ENCODE measurements at regions not wholly inside any gene's neighbourhood (a gene's known extent, or its start where the extent isn't known, plus 50 kb on each side); places are given as distances from the start of the nearest gene placed in this dataset.

GRCh38 chr2:9699139-9700108 is 68.6 kb upstream of the YWHAQ start:
- in situ Hi-C loops (cut with MboI; ENCODE audit: low pct_unique_long_range_greater_than_20kb, low sequenced_read_pairs, unreplicated experiment) = no loop called here
- TF ChIP-seq, protein P1, sequence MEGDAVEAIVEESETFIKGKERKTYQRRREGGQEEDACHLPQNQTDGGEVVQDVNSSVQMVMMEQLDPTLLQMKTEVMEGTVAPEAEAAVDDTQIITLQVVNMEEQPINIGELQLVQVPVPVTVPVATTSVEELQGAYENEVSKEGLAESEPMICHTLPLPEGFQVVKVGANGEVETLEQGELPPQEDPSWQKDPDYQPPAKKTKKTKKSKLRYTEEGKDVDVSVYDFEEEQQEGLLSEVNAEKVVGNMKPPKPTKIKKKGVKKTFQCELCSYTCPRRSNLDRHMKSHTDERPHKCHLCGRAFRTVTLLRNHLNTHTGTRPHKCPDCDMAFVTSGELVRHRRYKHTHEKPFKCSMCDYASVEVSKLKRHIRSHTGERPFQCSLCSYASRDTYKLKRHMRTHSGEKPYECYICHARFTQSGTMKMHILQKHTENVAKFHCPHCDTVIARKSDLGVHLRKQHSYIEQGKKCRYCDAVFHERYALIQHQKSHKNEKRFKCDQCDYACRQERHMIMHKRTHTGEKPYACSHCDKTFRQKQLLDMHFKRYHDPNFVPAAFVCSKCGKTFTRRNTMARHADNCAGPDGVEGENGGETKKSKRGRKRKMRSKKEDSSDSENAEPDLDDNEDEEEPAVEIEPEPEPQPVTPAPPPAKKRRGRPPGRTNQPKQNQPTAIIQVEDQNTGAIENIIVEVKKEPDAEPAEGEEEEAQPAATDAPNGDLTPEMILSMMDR (IDR thresholded peaks at IDR 0.05; ENCODE audit: extremely low read depth, insufficient read depth, missing control alignments) = no peak
- no peak for DNase-seq (ENCODE audit: low spot score)

GRCh38 chr2:9700109-9700495 is 69.3 kb upstream of the YWHAQ start:
- in situ Hi-C loops (cut with MboI; ENCODE audit: low pct_unique_long_range_greater_than_20kb, low sequenced_read_pairs, unreplicated experiment) = no loop called here
- no peak for DNase-seq (ENCODE audit: low spot score)
- TF ChIP-seq, protein P1 (IDR thresholded peaks at IDR 0.05; ENCODE audit: extremely low read depth, insufficient read depth, missing control alignments) = no peak

- TF ChIP-seq, protein P1 (IDR thresholded peaks at IDR 0.05; ENCODE audit: extremely low read depth, insufficient read depth, missing control alignments) = no peak
- DNase-seq (ENCODE audit: low spot score) = no peak
- in situ Hi-C loops (cut with MboI; ENCODE audit: low pct_unique_long_range_greater_than_20kb, low sequenced_read_pairs, unreplicated experiment) = no loop called here
Measured at GRCh38 chr2:9702604-9703084, 71.8 kb upstream of the YWHAQ start.

DNA sequence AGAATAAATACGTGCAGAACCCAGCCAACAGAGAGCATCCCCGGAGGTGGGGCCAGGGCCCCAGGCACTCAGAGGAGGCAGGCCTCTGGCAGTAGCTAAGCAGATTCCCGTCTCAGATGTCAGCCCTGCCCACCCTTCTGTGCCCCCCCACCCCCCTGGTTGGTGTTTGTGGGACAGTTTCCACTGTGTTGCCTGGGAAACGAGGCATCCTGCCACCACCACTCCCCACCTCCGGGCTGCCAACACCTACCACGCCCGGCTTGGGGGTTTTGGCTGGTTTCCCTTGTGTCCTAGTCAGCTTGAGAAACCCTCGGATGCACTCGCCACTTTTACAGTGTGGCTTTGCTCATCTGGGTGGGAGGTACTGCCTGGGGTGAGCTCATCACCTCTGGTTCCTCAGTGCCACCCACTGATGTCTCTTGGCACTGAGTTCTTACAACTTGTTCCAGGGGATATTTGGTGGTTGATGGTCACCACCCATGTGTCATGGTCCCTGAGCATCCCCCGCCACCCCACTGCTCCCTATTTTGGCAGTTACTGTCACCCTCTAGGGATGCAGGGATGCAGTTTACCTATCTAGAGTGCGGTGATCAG is 72.4 kb upstream of the YWHAQ start:
- DNase-seq (ENCODE audit: low spot score) = no peak
- TF ChIP-seq, protein P1 (IDR thresholded peaks at IDR 0.05; ENCODE audit: extremely low read depth, insufficient read depth, missing control alignments) = no peak
- in situ Hi-C loops (cut with MboI; ENCODE audit: low pct_unique_long_range_greater_than_20kb, low sequenced_read_pairs, unreplicated experiment) = no loop called here

- in situ Hi-C loops (cut with MboI; ENCODE audit: low pct_unique_long_range_greater_than_20kb, low sequenced_read_pairs, unreplicated experiment) = no loop called here
- TF ChIP-seq, protein P1 (IDR thresholded peaks at IDR 0.05; ENCODE audit: extremely low read depth, insufficient read depth, missing control alignments) = no peak
- no peak for DNase-seq (ENCODE audit: low spot score)
Measured at GRCh38 chr2:9703701-9704221, 73.0 kb upstream of the YWHAQ start.

- no peak for DNase-seq (ENCODE audit: low spot score)
- in situ Hi-C loops (cut with MboI; ENCODE audit: low pct_unique_long_range_greater_than_20kb, low sequenced_read_pairs, unreplicated experiment) = no loop called here
- TF ChIP-seq, protein P1 (IDR thresholded peaks at IDR 0.05; ENCODE audit: extremely low read depth, insufficient read depth, missing control alignments) = no peak
Measured at GRCh38 chr2:9704600-9704999, 73.8 kb upstream of the YWHAQ start.
